NCI-H748 (cell line): ENCODE measurements at regions not wholly inside any gene's neighbourhood (a gene's known extent, or its start where the extent isn't known, plus 50 kb on each side); places are given as distances from the start of the nearest gene placed in this dataset.

Source experiments
- DNase-seq: peaks from one replicate; lab custom pipeline; 2025; ENCODE audit not compliant: unreplicated experiment; lab: John Stamatoyannopoulos, UW

DNA sequence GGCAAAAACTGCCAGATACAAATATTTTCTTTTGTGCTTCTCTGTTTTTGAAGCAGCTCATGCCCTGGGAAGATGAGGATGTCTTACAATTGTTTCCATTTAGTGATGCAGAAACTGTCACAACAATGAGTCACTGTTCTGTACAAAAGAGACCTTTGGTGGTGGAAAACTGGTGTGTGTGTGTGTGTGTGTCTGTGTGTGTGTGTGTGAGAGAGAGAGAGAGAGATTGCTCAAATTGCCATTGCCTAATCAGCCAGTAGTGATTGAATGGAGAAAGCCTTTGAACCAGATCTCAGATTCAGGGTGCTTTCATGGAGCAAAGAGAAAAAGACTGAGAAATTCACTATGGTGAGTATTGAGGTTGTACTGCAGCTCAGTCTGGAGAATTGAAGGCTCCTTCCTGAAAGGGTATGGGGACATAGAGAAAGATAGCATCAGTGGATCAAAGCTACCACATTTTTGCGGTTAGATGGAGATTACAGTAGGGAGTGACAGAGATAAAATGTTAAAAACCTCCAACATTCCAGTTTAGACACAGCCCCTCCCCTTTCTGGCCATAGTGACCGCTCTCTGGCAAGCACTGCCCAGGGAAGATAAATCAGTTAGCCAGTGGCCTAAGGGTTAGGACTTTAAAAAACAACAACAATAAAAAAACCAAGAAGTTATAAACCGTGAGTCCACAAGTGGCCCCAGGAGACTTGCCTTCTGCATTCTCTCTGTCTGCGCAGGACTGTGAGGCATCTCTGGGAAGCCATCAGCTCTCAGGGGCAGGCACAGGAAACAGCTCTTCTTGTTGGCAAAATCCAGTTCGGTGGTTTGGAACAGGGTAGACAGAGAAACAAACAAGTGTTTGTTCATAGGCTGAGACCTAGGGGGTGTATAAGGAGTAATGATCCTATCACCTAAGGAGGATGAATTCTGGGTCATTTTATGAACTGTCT is 406.5 kb downstream of the DUSP10 start:
- DNase-seq = peak; percentile 56

DNA sequence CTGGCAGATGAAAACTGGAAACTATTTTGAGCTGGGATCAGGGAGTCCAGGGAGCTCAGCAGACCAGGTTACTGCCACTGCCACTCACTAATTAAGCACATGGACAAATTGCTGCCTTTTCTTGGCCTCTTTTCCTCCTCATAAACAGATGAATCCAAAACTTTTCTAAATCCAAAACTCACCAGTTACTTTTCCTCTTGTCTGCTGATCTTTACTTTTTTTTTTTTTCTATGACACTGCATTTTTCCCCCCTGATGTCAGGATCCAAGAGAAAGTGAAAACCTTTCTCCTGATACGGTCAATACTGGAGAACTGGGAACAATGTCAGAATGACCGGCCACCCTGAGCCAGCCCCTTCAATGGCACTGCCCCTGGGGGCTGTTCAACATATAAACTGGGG is 405.8 kb downstream of the DUSP10 start:
- no peak for DNase-seq

DNA sequence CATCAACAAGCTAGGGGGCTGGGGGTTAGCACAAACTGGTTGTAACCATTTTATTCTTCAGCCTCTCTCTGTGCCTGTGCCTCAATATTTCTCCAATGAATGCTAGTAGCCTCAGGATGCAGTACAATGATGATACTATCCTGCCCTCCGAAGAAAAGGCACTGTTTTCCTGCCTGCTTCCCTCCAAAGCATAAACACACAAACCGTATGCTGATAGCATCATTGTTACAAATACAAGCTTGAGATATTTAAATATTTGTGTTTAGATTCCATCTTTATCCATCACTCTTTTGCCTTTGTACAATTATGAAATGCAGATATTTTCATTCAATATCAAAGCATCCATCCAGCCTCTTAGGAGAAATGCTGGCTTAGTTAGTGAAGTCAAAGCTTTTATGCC is 404.8 kb downstream of the DUSP10 start:
- DNase-seq = no peak

DNA sequence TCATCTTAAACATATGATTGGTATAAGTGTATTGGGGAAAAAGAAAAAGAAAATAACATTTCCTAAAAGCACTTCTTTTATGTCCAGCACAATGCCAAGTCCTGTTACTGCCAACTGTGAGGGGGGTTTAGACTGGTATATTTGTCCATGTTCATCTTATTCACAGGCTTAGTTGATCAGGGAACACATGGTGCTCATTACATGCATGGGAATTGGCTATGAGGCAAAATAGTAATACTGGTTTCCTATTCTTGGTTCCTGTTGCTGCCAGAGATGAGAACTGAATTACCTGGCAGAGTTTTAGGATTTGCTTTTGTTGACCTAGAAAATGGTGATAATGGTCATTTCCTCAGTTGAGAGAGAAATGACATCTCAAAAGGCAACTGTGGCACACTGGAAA is 398.8 kb downstream of the DUSP10 start:
- no peak for DNase-seq

DNA sequence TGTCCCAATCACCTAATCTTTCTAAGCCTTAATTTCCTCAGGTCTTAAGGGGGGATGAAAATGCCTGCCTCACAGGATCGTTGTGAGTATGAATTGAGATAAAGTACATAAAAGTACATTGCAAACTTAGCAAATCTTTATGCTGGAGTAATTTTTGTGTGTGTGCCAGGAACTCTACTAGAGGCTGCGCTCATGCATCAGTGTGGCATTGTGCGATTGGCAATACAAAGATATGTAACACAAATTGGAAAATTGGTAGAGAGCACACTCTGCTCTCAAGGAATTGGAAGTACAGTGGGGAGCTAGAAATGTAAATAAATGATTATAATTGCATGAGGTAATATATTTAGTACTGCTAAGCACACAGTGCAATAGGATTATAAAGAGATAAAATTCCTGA is 398.3 kb downstream of the DUSP10 start:
- no peak for DNase-seq

DNA sequence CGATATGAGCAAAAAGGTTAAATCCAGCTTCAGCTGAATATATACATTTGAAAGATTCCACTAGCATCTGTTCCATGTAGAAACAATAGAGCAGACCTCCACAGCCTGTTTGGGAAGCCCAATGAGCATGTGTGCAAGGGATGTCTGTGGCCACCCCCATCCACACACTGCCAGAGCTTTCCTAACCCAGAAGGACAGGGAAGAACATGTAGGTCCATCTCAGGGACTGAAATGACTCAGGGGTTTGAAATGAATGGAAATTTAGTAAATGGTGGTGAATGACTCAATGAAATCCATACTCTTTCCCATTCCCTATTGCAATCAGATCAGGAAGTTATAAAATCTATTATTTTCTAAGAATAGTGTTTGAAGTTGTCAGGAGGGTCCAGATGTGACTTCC is 397.2 kb downstream of the DUSP10 start:
- peak; percentile 7 for DNase-seq

DNA sequence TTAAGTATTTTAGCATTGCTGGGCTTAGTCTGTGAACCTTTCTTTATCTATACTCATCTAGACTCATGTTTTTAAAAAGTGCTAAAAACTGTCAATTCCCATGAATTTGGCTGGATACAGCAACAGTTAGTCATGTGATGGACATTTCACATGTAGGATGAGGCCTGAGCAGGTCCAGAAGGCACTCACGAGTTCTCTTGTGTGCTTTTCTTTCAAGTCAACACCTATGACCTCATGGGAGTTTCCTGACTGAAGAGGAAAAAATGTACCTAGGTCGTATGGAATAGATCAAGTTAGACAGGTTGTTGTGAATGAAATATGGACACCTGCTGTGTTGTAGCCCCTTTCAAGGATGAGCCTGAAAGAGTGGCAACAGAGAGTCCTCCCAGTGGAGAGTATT is 394.2 kb downstream of the DUSP10 start:
- peak; percentile 64 for DNase-seq

DNA sequence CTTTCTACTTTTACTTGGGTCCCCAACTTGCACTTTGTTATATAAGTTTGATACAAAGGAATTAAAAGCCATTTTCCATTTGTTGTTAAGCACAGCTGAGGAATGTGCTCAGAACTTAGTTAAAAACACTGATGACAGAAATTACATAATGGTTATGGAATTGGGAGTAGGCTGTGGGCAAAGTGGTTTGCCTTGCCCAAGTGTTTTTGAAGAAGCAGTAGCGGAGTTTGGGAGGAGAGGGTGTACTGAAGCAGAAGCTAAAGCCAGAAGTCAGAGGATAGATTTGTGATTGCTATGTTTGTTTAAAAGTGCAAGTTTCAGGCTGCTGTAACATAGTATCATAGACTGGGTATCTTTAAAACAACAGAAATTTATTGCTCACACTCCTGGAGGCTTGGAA is 391.8 kb downstream of the DUSP10 start:
- DNase-seq = no peak

DNA sequence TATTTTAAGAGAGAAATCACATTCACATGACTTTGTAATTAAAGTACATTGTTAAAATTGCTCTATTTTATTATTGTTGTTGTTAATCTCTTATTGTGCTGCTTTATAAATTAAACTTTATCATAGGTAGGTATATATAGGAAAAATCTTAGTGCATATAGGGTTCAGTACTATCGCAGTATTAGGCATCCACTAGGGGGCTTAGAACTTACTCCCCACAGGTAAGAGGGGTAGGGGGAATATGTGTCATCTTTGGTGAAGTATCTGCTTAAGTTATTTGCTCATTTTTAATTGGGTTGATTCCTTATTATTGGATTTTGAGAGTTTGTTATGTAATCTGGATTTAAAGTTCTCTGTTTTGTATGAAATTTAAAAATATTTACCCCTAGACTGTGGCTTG is 385.2 kb downstream of the DUSP10 start:
- no peak for DNase-seq

DNA sequence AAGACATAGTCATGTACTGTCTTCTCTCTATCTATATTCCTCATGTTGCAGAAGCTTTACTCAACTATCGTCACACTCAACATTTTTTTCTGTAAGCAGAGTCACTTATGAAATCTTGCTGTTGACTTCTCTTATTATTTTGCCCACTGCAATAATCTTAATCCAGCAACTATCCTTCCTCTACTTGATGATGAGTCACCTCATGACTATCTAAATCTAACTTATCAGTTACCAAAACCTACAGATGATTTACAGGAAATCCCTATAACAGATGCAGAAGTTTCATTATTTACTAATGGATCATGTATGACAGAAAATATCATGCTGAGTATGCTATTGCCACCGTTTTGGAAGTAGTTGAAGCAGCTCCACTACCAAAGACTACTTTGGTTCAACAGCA is 378.9 kb downstream of the DUSP10 start:
- DNase-seq = no peak

DNA sequence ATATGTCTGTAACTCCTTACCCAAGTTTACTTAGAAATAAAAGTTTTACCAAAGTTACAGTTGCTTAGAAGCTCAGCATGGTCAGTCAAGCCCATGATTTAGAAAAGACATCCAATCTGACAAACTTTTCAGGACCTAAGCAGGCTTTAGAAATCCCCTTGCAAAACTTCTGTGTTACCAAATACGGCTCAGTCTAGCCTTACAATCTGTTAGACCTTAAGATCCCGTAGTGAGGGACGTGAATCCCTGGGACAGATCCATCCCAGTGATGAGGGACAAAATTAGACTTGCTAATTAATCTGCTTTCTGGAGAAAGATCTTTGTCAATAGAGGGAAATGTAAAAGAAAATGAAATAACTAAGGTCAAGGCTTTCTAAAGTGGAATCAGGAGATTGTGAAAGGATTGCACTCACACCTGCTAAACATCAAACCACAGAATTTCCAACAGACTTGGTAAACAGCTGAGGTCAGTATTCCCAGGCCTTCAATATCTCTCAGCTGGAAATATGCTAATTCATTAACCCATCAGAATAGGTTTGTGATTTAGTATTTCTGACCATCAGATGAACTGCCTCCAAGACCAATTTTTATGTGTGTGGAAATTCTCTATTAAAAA is 375.3 kb downstream of the DUSP10 start:
- DNase-seq = no peak

DNA sequence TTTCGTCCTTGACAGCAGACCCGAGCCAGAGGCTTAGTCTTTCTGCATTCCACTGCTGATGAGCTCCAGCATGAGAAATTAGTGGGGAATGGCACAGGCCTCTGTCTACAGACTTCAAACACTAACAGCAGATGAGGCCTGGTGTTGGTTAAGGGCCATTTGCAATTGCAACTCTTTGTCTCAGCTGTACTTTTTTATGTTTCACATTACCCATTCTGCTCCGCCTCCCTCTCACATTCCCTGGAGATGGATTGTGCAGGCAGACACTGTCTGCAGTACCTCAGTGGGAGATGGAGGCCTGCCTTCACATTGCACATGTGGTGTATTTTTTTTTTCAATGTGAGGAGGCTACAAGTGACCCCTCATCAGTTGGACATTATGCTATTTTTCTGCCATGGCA is 370.2 kb downstream of the DUSP10 start:
- DNase-seq = no peak

DNA sequence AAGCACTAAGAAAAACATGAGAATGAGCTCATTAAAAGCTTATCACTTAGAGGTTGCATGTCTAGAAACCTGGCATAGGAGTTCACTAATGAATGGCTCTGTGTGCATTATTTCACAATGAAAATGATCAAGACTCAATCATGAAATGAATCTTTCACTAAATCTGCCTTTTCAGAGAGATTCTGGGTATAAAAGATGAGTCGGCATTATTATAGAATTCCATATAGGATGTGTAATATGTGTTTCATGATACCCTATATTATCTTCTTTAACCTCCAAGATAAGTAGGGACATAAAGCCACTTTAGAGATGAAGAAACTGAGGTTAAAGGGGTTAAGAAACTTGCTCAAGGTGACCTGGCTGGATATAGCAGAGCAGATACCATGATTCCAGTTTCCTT is 368.1 kb downstream of the DUSP10 start:
- DNase-seq = no peak

DNA sequence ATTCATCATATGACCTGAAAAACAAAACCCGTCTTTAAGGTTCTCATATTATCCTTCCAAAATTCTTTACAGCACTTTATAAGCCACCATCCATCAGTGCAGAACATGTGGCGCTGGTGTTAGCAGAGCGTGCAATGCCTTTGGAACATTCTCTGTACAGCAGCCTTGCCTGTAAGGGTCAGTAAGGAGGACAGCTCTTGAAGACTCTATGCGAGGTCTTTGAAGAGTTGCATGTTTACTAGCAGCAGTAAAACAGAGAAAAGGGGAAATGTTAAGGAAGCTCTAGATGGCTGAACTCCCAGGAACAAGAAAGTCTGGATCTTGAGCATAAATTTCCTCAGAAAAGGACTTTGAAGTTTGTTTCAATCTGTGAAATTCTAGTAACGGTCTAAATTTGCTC is 365.6 kb downstream of the DUSP10 start:
- DNase-seq = no peak

DNA sequence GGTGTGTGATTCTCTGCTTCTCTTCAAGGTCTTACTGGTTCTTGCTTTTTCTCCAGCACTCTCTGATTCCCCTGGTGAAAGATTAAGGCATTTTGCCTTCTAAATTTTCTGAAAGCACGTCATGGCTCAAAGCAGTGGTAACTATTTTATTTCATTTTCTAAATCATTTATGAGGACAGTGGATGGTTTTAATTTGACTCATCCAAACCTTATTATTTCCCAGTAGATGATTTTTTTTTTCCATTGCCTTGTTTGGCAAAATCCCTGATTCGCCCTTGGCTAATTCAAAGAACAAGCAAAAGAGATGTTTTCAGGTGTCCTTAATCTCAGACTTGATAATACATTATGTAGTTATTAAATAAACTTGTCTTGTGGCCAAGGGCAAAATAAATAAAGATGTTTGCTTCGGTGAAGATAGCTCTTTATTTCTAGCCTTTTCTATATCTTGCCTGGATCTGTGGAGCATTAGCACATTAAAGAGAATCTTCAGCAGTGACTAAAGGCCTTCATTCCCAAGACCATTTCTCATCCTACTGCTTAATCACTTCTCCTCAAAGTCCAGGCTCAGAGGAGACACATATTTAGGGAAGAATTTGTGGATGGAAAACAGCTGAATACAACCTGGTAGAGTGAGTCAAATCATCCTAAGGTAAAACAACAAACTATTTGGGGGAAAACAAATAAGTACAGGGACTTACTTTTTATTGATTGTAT is 359.8 kb downstream of the DUSP10 start:
- no peak for DNase-seq

DNA sequence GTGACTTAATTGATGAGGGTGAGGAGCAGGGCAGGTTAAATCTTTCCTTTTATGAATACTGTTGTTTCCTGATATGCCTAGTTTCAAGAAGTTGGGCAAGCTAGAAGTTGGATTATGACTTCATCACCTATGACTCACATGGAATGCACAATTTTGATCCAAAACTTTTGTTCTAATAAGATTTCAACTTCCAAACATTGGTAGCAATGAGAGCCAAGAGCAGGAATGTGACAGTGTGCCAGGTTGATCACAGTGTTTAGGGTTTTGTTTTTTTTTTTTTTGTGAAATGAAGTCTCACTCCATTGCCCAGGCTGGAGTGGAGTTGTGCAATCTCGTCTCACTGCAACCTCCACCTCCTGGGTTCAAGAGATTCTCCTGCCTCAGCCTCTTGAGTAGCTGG is 349.4 kb downstream of the DUSP10 start:
- DNase-seq = no peak

DNA sequence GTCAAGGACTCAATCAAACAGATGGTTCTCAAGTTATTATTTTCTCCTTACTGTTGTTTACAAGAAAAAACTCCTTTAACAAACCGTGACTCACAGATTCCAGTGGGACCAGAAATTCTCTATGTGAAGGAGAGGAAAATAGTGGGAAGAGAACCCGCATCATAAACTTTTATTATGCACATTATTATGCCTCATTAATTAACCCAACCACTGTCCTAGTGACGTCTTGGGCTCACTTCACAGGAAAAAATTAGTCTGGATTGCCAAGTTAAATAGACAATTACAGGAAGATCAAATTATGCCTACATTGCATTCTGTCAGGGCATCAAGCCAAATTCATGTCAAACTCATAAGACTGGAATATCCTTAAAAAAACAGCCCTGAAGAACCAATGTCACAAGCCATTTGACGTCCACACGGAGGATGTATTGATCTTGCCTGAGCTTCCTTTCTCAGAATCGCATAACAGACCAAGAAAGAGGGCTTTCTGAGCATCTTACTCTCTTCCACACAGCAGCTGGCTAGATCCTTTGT is 347.8 kb downstream of the DUSP10 start:
- DNase-seq = peak; percentile 83

DNA sequence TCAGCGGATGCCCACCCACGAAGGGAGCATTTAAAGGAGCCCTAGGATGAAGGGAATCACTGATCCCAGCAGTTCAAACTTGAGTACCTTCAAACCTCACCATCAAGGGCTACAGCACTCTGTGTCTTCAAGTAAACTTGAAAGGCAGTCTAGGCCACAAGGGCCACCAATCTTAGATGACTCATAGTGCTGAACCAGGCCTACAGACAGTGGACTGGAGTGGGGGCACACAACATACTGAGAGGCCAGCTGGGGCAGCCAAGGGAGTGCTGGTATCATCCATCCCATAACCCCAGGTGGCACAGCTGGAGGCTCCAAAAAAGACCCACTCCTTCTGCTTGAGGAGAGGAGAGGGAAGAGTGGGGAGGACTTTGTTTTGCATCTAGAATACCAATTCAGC is 345.4 kb downstream of the DUSP10 start:
- DNase-seq = no peak

DNA sequence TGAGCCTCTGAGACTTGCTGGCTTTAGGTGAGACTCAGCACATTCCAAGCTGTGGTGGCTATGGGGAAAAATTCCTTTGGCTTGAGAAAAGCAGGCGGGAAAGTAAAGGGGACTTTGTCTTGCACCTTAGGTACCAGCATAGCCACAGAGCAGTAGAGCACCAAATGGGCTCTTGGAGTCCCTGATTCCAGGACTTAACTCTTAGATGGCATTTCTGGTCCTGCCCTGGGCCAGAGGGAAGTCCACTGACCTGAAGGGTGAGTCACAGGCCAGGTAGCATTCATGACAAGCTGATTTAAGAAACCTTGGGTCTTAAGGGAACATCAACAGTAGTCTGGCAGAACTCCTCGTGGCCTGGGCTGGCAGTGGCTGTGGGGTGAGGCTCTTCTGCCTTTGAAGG is 344.7 kb downstream of the DUSP10 start:
- DNase-seq = no peak

DNA sequence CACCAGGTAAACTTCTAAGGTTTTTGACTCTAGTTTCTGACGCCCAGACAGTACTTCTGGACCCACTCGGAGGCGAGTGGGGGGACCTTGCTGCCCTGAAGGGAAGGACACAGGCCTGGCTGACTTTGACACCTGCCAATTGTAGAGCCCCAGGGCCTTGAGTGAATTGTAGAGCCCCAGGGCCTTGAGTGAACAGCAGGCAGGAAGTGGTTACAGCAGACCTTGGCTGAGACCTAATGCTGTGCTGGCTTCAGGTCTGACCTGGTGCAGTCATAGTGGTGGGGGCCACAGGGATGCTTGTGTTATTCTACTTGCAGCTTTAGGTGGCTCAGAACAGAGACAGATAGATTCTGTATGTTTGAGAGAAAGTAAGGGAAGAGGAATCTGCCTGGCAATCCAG is 344.3 kb downstream of the DUSP10 start:
- no peak for DNase-seq

DNA sequence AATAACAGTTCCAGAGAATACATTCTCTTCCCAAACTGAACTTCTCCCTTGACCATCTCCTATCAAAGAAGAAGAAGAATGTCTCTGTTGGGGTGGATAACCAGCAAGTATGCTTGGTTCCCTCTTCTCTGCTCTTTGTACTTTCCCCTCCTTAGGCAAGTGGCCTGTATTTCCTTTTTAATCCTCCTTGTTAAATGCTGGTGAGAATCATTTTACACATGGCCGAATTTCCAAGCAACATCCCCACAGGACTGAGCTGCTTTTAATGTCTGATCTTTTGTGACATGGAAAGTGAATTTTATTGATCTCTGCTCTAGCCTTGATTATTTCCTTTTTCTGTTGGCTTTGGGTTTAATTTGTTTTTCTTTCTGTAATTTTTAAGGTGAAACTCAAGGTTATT is 336.7 kb downstream of the DUSP10 start:
- DNase-seq = no peak
